Neural progenitor cell (in vitro differentiated cells): ENCODE measurements at regions not wholly inside any gene's neighbourhood (a gene's known extent, or its start where the extent isn't known, plus 50 kb on each side); places are given as distances from the start of the nearest gene placed in this dataset.

Experiments used
- DNase-seq: peaks from one replicate; pipeline ENCODE4 v3.0.0-alpha.2; 2016; ENCODE audit warnings: low spot score
- H2AFZ ChIP-seq: fragments of 200-600 bp; sonication (generic); replicated peaks from 2 replicates; pipeline ENCODE4 v1.6.1; 2016; ENCODE audit warnings: antibody characterized with exemption
- H3F3A ChIP-seq: fragments of 200-600 bp; sonication (generic); 2 replicates; pipeline ENCODE4 v1.6.1; 2016; ENCODE audit warnings: antibody characterized with exemption, low read depth
- H3K27ac ChIP-seq: fragments of 200-600 bp; sonication (generic); 2 replicates; pipeline ENCODE4 v1.5.1; 2016; ENCODE audit warnings: mild to moderate bottlenecking
- H3K27me3 ChIP-seq: fragments of 200-600 bp; sonication (generic); 2 replicates; pipeline ENCODE4 v1.6.1; 2016; ENCODE audit warnings: mild to moderate bottlenecking, moderate library complexity
- H3K36me3 ChIP-seq: fragments of 200-600 bp; sonication (generic); 2 replicates; pipeline ENCODE4 v1.5.1; 2016
- H3K4me1 ChIP-seq: fragments of 200-600 bp; sonication (generic); 2 replicates; pipeline ENCODE4 v1.6.1; 2016; ENCODE audit warnings: mixed run types
- H3K4me2 ChIP-seq: fragments of 200-600 bp; sonication (generic); 2 replicates; pipeline ENCODE4 v1.6.1; 2016
- H3K4me3 ChIP-seq: fragments of 200-600 bp; sonication (generic); 2 replicates; pipeline ENCODE4 v1.5.1; 2016
- H3K79me2 ChIP-seq: fragments of 200-600 bp; sonication (generic); 2 replicates; pipeline ENCODE4 v1.6.1; 2016; ENCODE audit warnings: low read depth
- H3K9ac ChIP-seq: fragments of 200-600 bp; sonication (generic); 2 replicates; pipeline ENCODE4 v1.6.1; 2016
- H3K9me3 ChIP-seq: fragments of 200-600 bp; sonication (generic); 2 replicates; pipeline ENCODE4 v1.5.1; 2016; ENCODE audit warnings: low read depth
- H4K20me1 ChIP-seq: fragments of 200-600 bp; sonication (generic); 2 replicates; pipeline ENCODE4 v1.6.1; 2016; ENCODE audit warnings: low read depth
- H3K27ac Mint-ChIP-seq: 3 replicates; pipeline ENCODE4 v1.8.0; 2021; ENCODE audit warnings: mixed read lengths
- H3K27me3 Mint-ChIP-seq: 2 replicates; pipeline ENCODE4 v1.8.0; 2022; ENCODE audit warnings: low read depth, mild to moderate bottlenecking, inconsistent platforms, moderate library complexity, mixed read lengths; ENCODE audit not compliant: insufficient read depth
- H3K36me3 Mint-ChIP-seq: 3 replicates; pipeline ENCODE4 v1.8.0; 2021; ENCODE audit warnings: mixed read lengths
- H3K4me1 Mint-ChIP-seq: 3 replicates; pipeline ENCODE4 v1.8.0; 2021; ENCODE audit warnings: mixed read lengths
- H3K4me3 Mint-ChIP-seq: 3 replicates; pipeline ENCODE4 v1.8.0; 2021; ENCODE audit warnings: mild to moderate bottlenecking, moderate library complexity, mixed read lengths
- H3K9me3 Mint-ChIP-seq: 3 replicates; pipeline ENCODE4 v1.8.0; 2020; ENCODE audit warnings: mixed read lengths
- CTCF ChIP-seq: fragments of 200-600 bp; sonication (generic); IDR thresholded peaks from 2 replicates; pipeline ENCODE4 v1.5.1; 2017; ENCODE audit warnings: antibody characterized with exemption, mild to moderate bottlenecking
- EZH2 ChIP-seq: fragments of 200-600 bp; sonication (generic); IDR thresholded peaks from 2 replicates; pipeline ENCODE4 v1.6.1; 2017; ENCODE audit warnings: antibody characterized with exemption, mild to moderate bottlenecking, moderate library complexity
- EZH2phosphoT487 ChIP-seq: fragments of 200-600 bp; sonication (generic); IDR thresholded peaks from 2 replicates; pipeline ENCODE4 v1.6.1; 2017; ENCODE audit warnings: antibody characterized with exemption

GRCh38 chr18:78517328-78517727, 462.3 kb upstream of the SALL3 start:
- Histone ChIP-seq H3K27me3 (no peaks in the 10 kb centered on the region), H4K20me1 (no peaks in the 10 kb centered on the region), H3K9ac (no peak overlapping the region), H3K4me2 (no peak overlapping the region), H3K4me1 (no peaks in the 10 kb centered on the region), H3K79me2 (no peaks in the 10 kb centered on the region), H2AFZ (no peak overlapping the region), H3K27ac (no peak overlapping the region), H3K36me3 (no peaks in the 10 kb centered on the region), H3K4me3 (no peak overlapping the region), H3F3A (no peaks in the 10 kb centered on the region), H3K9me3 (no peaks in the 10 kb centered on the region)
- Mint-ChIP-seq H3K27me3 (peaks cover 5% of the 10 kb centered on the region), H3K27ac (no peak overlapping the region), H3K4me3 (no peak overlapping the region), H3K36me3 (no peaks in the 10 kb centered on the region), H3K9me3 (no peaks in the 10 kb centered on the region), H3K4me1 (peaks cover 15% of the 10 kb centered on the region)
- TF ChIP-seq EZH2phosphoT487 = no peak
- no peak for TF ChIP-seq CTCF
- TF ChIP-seq EZH2 = no peak
- DNase-seq = no peak

- TF ChIP-seq EZH2 (no peak), EZH2phosphoT487 (no peak), CTCF (no peak)
- no peaks in the 10 kb centered on the region for H3K4me1 ChIP-seq
- no peak overlapping the region for H3K27ac Mint-ChIP-seq
- no peaks in the 10 kb centered on the region for H3K79me2 ChIP-seq
- H3K9me3 Mint-ChIP-seq = no peaks in the 10 kb centered on the region
- no peaks in the 10 kb centered on the region for H3K36me3 ChIP-seq
- no peak overlapping the region for H3K4me2 ChIP-seq
- H3K4me1 Mint-ChIP-seq = peaks cover 15% of the 10 kb centered on the region
- H3K4me3 Mint-ChIP-seq = no peak overlapping the region
- no peak overlapping the region for H3K27ac ChIP-seq
- H3F3A ChIP-seq = no peaks in the 10 kb centered on the region
- H4K20me1 ChIP-seq = no peaks in the 10 kb centered on the region
- DNase-seq = no peak
- H3K9me3 ChIP-seq = no peaks in the 10 kb centered on the region
- H2AFZ ChIP-seq = no peak overlapping the region
- no peaks in the 10 kb centered on the region for H3K27me3 ChIP-seq
- no peak overlapping the region for H3K9ac ChIP-seq
- H3K36me3 Mint-ChIP-seq = no peaks in the 10 kb centered on the region
- H3K4me3 ChIP-seq = no peak overlapping the region
- peaks cover 7% of the 10 kb centered on the region for H3K27me3 Mint-ChIP-seq
Measured at GRCh38 chr18:78517973-78518372, 461.6 kb upstream of the SALL3 start.

GRCh38 chr18:78518805-78519204, 460.8 kb upstream of the SALL3 start:
- Histone ChIP-seq H3K79me2 (no peaks in the 10 kb centered on the region), H3K4me3 (no peak overlapping the region), H3K4me2 (no peak overlapping the region), H3K27me3 (no peaks in the 10 kb centered on the region), H3K36me3 (no peaks in the 10 kb centered on the region), H2AFZ (no peak overlapping the region), H3K27ac (no peak overlapping the region), H3K9me3 (no peaks in the 10 kb centered on the region), H3K4me1 (no peaks in the 10 kb centered on the region), H4K20me1 (no peaks in the 10 kb centered on the region), H3K9ac (no peak overlapping the region), H3F3A (no peaks in the 10 kb centered on the region)
- Mint-ChIP-seq H3K27me3 (peaks cover 12% of the 10 kb centered on the region), H3K27ac (no peak overlapping the region), H3K4me1 (peaks cover 15% of the 10 kb centered on the region), H3K9me3 (no peaks in the 10 kb centered on the region), H3K36me3 (no peaks in the 10 kb centered on the region), H3K4me3 (no peak overlapping the region)
- no peak for DNase-seq
- TF ChIP-seq EZH2 (no peak), EZH2phosphoT487 (no peak), CTCF (no peak)
